HEK293 (cell line): ENCODE measurements at regions not wholly inside any gene's neighbourhood (a gene's known extent, or its start where the extent isn't known, plus 50 kb on each side); places are given as distances from the start of the nearest gene placed in this dataset.

Experiments used
- CTCF ChIP-seq: fragments of 450-650 bp; formaldehyde crosslinking; IDR thresholded peaks from 2 replicates; pipeline ENCODE4 v1.5.1; 2016; ENCODE audit warnings: missing biosample characterization, missing genetic modification characterization
- IKZF3 ChIP-seq: fragments of 450-650 bp; IDR thresholded peaks from 2 replicates; pipeline ENCODE4 v1.5.0; 2018; ENCODE audit warnings: missing biosample characterization, mild to moderate bottlenecking, missing genetic modification characterization, moderate library complexity
- PATZ1 ChIP-seq: fragments of 450-650 bp; formaldehyde crosslinking; IDR thresholded peaks from 2 replicates; pipeline ENCODE4 v1.5.1; 2016; ENCODE audit warnings: missing biosample characterization, missing genetic modification characterization
- TRIM28 ChIP-seq: IDR thresholded peaks from 2 replicates; pipeline ENCODE4 v1.6.1; 2011; ENCODE audit warnings: low read length, control low read depth, borderline replicate concordance
- WT1 ChIP-seq: fragments of 450-650 bp; formaldehyde crosslinking; IDR thresholded peaks from 2 replicates; pipeline ENCODE4 v1.5.1; 2016; ENCODE audit warnings: missing biosample characterization, missing genetic modification characterization
- ZFHX2 ChIP-seq: fragments of 450-650 bp; formaldehyde crosslinking; conservative IDR thresholded peaks from 2 replicates; pipeline ENCODE4 v1.5.1; 2016; ENCODE audit warnings: missing biosample characterization, missing genetic modification characterization
- ZNF121 ChIP-seq: fragments of 450-650 bp; formaldehyde crosslinking; IDR thresholded peaks from 2 replicates; pipeline ENCODE4 v1.5.1; 2016; ENCODE audit warnings: missing biosample characterization, missing genetic modification characterization
- ZNF184 ChIP-seq: fragments of 450-650 bp; IDR thresholded peaks from 2 replicates; pipeline ENCODE4 v1.5.1; 2018; ENCODE audit warnings: missing biosample characterization, mild to moderate bottlenecking, missing genetic modification characterization
- ZNF266 ChIP-seq: fragments of 450-650 bp; formaldehyde crosslinking; IDR thresholded peaks from 2 replicates; pipeline ENCODE4 v1.5.1; 2016; ENCODE audit warnings: missing biosample characterization, missing genetic modification characterization, low read depth
- ZNF660 ChIP-seq: fragments of 450-650 bp; IDR thresholded peaks from 2 replicates; pipeline ENCODE4 v1.5.1; 2018; ENCODE audit warnings: missing biosample characterization, mild to moderate bottlenecking, missing genetic modification characterization
- ZNF677 ChIP-seq: fragments of 450-650 bp; IDR thresholded peaks from 2 replicates; pipeline ENCODE4 v1.5.0; 2018; ENCODE audit warnings: missing biosample characterization, mild to moderate bottlenecking, missing genetic modification characterization, moderate library complexity
- ZNF785 ChIP-seq: fragments of 450-650 bp; formaldehyde crosslinking; IDR thresholded peaks from 2 replicates; pipeline ENCODE4 v1.5.1; 2016; ENCODE audit warnings: missing biosample characterization, missing genetic modification characterization
- ZSCAN18 ChIP-seq: fragments of 450-650 bp; formaldehyde crosslinking; IDR thresholded peaks from 2 replicates; pipeline ENCODE4 v1.5.1; 2016; ENCODE audit warnings: missing biosample characterization, missing genetic modification characterization
- ZSCAN5A ChIP-seq: fragments of 450-650 bp; formaldehyde crosslinking; IDR thresholded peaks from 2 replicates; pipeline ENCODE4 v1.5.1; 2016; ENCODE audit warnings: missing biosample characterization, missing genetic modification characterization

GRCh38 chr5:153883854-153884611 lies 154.7 kb downstream of the FAM114A2 start:
- TF ChIP-seq ZNF184 (tag by site-specific recombination), result no peak
- no peak for TF ChIP-seq IKZF3 (tag by site-specific recombination)
- TF ChIP-seq CTCF, result no peak
- TF ChIP-seq ZNF660 (tag by site-specific recombination), result no peak
- no peak for TF ChIP-seq ZNF677 (tag by site-specific recombination)
- TF ChIP-seq ZNF266, result no peak
- TF ChIP-seq PATZ1 (tag by site-specific recombination), result no peak
- no peak for TF ChIP-seq ZNF785 (tag by site-specific recombination)
- no peak for TF ChIP-seq ZFHX2 (tag by site-specific recombination)
- TF ChIP-seq ZSCAN18 (tag by site-specific recombination), result no peak
- TF ChIP-seq ZSCAN5A (tag by site-specific recombination), result no peak
- no peak for TF ChIP-seq TRIM28
- no peak for TF ChIP-seq WT1 (tag by site-specific recombination)
- no peak for TF ChIP-seq ZNF121 (tag by site-specific recombination)
